ENCODE measurements at regions not wholly inside any gene's neighbourhood (a gene's known extent, or its start where the extent isn't known, plus 50 kb on each side); places are given as distances from the start of the nearest gene placed in this dataset.

- no peak for TF ChIP-seq GATA2 (IDR thresholded peaks at IDR 0.05; ENCODE audit: low read depth, low read length)
- TF ChIP-seq GATA3 (IDR thresholded peaks at IDR 0.05; ENCODE audit: low read depth, low read length), result no peak
Observed at GRCh38 chr22:47406896-47407295, 644.4 kb downstream of the TBC1D22A start.

GRCh38 chr22:47406180-47406834 is 643.9 kb downstream of the TBC1D22A start:
- TF ChIP-seq GATA2 (IDR thresholded peaks at IDR 0.05; ENCODE audit: low read depth, low read length), result no peak
- TF ChIP-seq GATA3 (IDR thresholded peaks at IDR 0.05; ENCODE audit: low read depth, low read length), result no peak

- TF ChIP-seq GATA2 (IDR thresholded peaks at IDR 0.05; ENCODE audit: low read depth, low read length) (no peak), GATA3 (IDR thresholded peaks at IDR 0.05; ENCODE audit: low read depth, low read length) (no peak)
Observed at GRCh38 chr22:47402876-47403525, 640.6 kb downstream of the TBC1D22A start.

- TF ChIP-seq GATA3 (IDR thresholded peaks at IDR 0.05; ENCODE audit: low read depth, low read length) (no peak), GATA2 (IDR thresholded peaks at IDR 0.05; ENCODE audit: low read depth, low read length) (no peak)
Observed at GRCh38 chr22:47401976-47402770, 639.7 kb downstream of the TBC1D22A start.

DNA sequence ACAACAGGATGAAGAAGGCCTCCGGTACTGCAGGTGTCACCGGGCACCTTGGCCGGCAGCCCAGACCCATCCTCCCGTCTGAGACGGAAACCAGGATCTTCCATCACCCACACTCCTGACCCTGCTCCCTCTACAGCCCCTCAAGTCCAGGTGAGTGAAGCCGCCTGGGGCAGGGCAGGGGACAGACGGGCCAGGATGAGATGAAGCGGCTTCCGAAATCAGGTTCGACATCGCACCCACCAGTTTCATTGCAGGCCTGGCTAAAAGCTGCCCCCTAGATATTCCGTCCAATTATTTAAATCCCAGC is 639.1 kb downstream of the TBC1D22A start:
- TF ChIP-seq GATA3 (IDR thresholded peaks at IDR 0.05; ENCODE audit: low read depth, low read length) (no peak), GATA2 (IDR thresholded peaks at IDR 0.05; ENCODE audit: low read depth, low read length) (no peak)

- TF ChIP-seq GATA3 (IDR thresholded peaks at IDR 0.05; ENCODE audit: low read depth, low read length) (no peak), GATA2 (IDR thresholded peaks at IDR 0.05; ENCODE audit: low read depth, low read length) (no peak)
Observed at GRCh38 chr22:47400701-47401591, 638.5 kb downstream of the TBC1D22A start.

- TF ChIP-seq GATA2 (IDR thresholded peaks at IDR 0.05; ENCODE audit: low read depth, low read length), result no peak
- TF ChIP-seq GATA3 (IDR thresholded peaks at IDR 0.05; ENCODE audit: low read depth, low read length), result no peak
Observed at GRCh38 chr22:47398921-47399790, 636.7 kb downstream of the TBC1D22A start.

DNA sequence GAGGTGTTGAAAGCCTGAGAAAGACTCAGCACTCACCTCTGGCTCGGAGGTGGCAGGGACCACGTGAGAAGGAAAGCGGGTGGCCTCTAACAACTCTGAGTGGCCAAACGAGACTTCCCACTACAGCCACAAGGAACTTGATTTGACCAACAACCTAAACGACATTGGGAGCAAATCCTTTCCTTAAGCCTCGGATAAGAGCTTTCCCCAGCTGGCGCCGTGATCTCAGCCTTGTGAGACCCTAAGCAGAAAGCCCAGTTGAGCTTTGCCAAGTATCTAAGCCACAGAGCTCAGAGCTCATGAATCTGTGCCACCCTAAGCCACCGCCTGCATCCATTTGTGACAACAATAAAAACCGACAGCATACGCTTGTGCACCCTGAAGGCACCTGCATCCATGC is 636.0 kb downstream of the TBC1D22A start:
- TF ChIP-seq GATA3 (IDR thresholded peaks at IDR 0.05; ENCODE audit: low read depth, low read length) (no peak), GATA2 (IDR thresholded peaks at IDR 0.05; ENCODE audit: low read depth, low read length) (no peak)

- TF ChIP-seq GATA2 (IDR thresholded peaks at IDR 0.05; ENCODE audit: low read depth, low read length), result no peak
- no peak for TF ChIP-seq GATA3 (IDR thresholded peaks at IDR 0.05; ENCODE audit: low read depth, low read length)
Observed at GRCh38 chr22:47397673-47398072, 635.2 kb downstream of the TBC1D22A start.

- TF ChIP-seq GATA2 (IDR thresholded peaks at IDR 0.05; ENCODE audit: low read depth, low read length) (no peak), GATA3 (IDR thresholded peaks at IDR 0.05; ENCODE audit: low read depth, low read length) (no peak)
Observed at GRCh38 chr22:47396515-47396914, 634.1 kb downstream of the TBC1D22A start.

DNA sequence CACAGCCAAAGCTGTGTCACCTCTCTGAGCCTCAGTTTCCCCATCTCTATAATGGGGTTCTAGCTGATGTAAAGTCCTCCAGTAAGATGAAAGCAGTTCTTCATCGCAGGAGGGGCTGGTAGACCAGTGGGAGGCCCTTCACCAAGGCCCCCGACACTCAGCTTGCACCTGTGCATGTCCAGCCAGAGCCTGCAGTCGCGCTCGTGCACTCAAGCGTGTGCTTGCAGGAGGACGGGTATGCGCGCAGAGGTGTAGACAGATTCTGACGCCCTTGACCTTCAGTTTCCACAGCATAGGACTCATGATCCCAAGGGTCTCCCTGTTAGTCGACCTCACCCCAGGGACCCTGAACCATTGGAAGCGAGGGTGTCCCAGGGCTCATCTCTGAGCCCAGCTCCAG is 633.7 kb downstream of the TBC1D22A start:
- TF ChIP-seq GATA2 (IDR thresholded peaks at IDR 0.05; ENCODE audit: low read depth, low read length), result no peak
- TF ChIP-seq GATA3 (IDR thresholded peaks at IDR 0.05; ENCODE audit: low read depth, low read length), result no peak

- no peak for TF ChIP-seq GATA3 (IDR thresholded peaks at IDR 0.05; ENCODE audit: low read depth, low read length)
- TF ChIP-seq GATA2 (IDR thresholded peaks at IDR 0.05; ENCODE audit: low read depth, low read length), result no peak
Observed at GRCh38 chr22:47395481-47395880, 633.0 kb downstream of the TBC1D22A start.
